ENCODE measurements at regions not wholly inside any gene's neighbourhood (a gene's known extent, or its start where the extent isn't known, plus 50 kb on each side); places are given as distances from the start of the nearest gene placed in this dataset.

DNA sequence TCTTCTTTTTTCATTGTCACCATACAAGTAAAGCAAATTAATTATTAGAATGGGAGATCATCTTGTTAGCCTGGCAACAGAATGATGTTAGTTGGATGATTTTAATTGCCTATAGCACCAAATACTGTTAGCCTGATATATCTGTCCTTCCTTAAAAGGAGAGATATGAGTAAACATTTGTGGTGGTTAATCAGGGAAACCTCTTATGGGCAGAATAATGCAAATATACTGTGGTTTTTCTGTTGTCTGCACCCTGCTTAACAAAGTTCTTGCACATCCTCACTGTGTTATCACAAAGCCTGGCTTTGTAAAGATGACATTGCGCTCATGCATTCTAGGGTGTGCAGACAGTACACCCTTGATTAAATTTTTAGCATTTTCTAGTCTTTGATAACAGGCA, 254.9 kb upstream of the SMC2 start:
- CTCF ChIA-PET = no interaction called here
- Histone ChIP-seq H3K4me1 (ENCODE audit: control insufficient read depth in 1 of 2, insufficient read depth in 2 of 2, low read length in 2 of 2) (no peaks in the 10 kb centered on the region), H3K79me2 (ENCODE audit: insufficient read depth, low read length) (no peaks in the 10 kb centered on the region), H3K27ac (ENCODE audit: low read depth, low read length) (no peak overlapping the region), H3K4me3 (replicated peaks in 1 of 2; ENCODE audit: low read depth in 1 of 2, low read length in 2 of 2) (no peak overlapping the region), H2AFZ (ENCODE audit: low read depth, low read length, poor library complexity, severe bottlenecking) (no peak overlapping the region), H3K9ac (ENCODE audit: low read length) (no peak overlapping the region), H3K9me3 (ENCODE audit: control insufficient read depth in 1 of 2, insufficient read depth in 1 of 2, low read depth in 1 of 2, low read length in 2 of 2) (peaks cover 0 to 4% of the 10 kb centered on the region in 2 experiments; a peak in 2 of 4 replicates), H4K20me1 (ENCODE audit: insufficient read depth) (no peaks in the 10 kb centered on the region), H3K4me2 (ENCODE audit: low read length) (no peak overlapping the region), H3K36me3 (ENCODE audit: control insufficient read depth in 1 of 2, insufficient read depth in 2 of 2, low read length in 2 of 2) (no peaks in the 10 kb centered on the region), H3K9me2 (ENCODE audit: insufficient read depth) (no peaks in the 10 kb centered on the region), H3K27me3 (ENCODE audit: insufficient read depth, low read length) (no peaks in the 10 kb centered on the region)
- no peak for TF ChIP-seq SRF (IDR thresholded peaks at IDR 0.05; ENCODE audit: low read depth)
- intact Hi-C loops (cut with micrococcal nuclease) = no loop called here
- RAD21 ChIA-PET (ENCODE audit: low non-redundant PET in 1 of 2, low total read pairs in 2 of 2, uncharacterized antibody in 2 of 2, unreplicated experiment in 2 of 2) = no interaction called here
- POLR2A ChIA-PET = no interaction called here
- BruUV-seq (replicated peaks) = no TSS peak
- DNase-seq (ENCODE audit: low read depth, low spot score) (no peak), ATAC-seq (no peak)

DNA sequence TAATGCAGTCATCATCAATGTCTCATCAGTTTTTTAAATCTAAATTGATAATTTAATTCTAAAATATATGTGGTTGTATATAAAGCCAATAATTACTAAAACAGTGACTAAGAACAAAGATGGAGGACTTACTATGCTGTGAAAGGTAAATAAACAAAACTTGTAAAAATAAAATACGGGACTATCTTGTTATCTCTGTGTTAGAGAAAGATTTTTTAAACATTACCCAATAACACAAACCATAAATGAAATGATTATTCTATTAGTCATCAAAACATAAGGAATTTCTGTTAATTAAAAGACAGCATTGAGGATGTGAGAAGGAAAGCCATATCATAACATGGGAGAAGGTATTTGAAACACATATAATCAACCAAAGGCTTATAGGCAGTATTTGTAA, 226.2 kb upstream of the SMC2 start:
- H3K4me2 ChIP-seq (ENCODE audit: low read length) = no peak overlapping the region
- intact Hi-C loops (cut with micrococcal nuclease) = no loop called here
- ChIA-PET POLR2A (no interaction called here), CTCF (no interaction called here), RAD21 (ENCODE audit: low non-redundant PET in 1 of 2, low total read pairs in 2 of 2, uncharacterized antibody in 2 of 2, unreplicated experiment in 2 of 2) (no interaction called here)
- H3K79me2 ChIP-seq (ENCODE audit: insufficient read depth, low read length) = no peaks in the 10 kb centered on the region
- H3K27me3 ChIP-seq (ENCODE audit: insufficient read depth, low read length) = no peaks in the 10 kb centered on the region
- no peak overlapping the region for H2AFZ ChIP-seq (ENCODE audit: low read depth, low read length, poor library complexity, severe bottlenecking)
- no peak overlapping the region for H3K9ac ChIP-seq (ENCODE audit: low read length)
- no peaks in the 10 kb centered on the region; a peak in 1 of 4 replicates for H3K9me3 ChIP-seq (ENCODE audit: control insufficient read depth in 1 of 2, insufficient read depth in 1 of 2, low read depth in 1 of 2, low read length in 2 of 2)
- H3K36me3 ChIP-seq (ENCODE audit: control insufficient read depth in 1 of 2, insufficient read depth in 2 of 2, low read length in 2 of 2) = no peaks in the 10 kb centered on the region
- ATAC-seq = no peak
- no peak overlapping the region for H3K4me3 ChIP-seq (replicated peaks in 1 of 2; ENCODE audit: low read depth in 1 of 2, low read length in 2 of 2)
- no peak overlapping the region for H3K27ac ChIP-seq (ENCODE audit: low read depth, low read length)
- no peaks in the 10 kb centered on the region for H3K4me1 ChIP-seq (ENCODE audit: control insufficient read depth in 1 of 2, insufficient read depth in 2 of 2, low read length in 2 of 2)
- H4K20me1 ChIP-seq (ENCODE audit: insufficient read depth) = no peaks in the 10 kb centered on the region
- BruUV-seq (replicated peaks) = no TSS peak
- no peaks in the 10 kb centered on the region for H3K9me2 ChIP-seq (ENCODE audit: insufficient read depth)
- no peak for DNase-seq (ENCODE audit: low read depth, low spot score)
- TF ChIP-seq EZH2phosphoT487 (IDR thresholded peaks at IDR 0.05; ENCODE audit: borderline replicate concordance) = no peak
- TF ChIP-seq SP1 (IDR thresholded peaks at IDR 0.05; ENCODE audit: low read depth) = no peak
- TF ChIP-seq, protein P1, sequence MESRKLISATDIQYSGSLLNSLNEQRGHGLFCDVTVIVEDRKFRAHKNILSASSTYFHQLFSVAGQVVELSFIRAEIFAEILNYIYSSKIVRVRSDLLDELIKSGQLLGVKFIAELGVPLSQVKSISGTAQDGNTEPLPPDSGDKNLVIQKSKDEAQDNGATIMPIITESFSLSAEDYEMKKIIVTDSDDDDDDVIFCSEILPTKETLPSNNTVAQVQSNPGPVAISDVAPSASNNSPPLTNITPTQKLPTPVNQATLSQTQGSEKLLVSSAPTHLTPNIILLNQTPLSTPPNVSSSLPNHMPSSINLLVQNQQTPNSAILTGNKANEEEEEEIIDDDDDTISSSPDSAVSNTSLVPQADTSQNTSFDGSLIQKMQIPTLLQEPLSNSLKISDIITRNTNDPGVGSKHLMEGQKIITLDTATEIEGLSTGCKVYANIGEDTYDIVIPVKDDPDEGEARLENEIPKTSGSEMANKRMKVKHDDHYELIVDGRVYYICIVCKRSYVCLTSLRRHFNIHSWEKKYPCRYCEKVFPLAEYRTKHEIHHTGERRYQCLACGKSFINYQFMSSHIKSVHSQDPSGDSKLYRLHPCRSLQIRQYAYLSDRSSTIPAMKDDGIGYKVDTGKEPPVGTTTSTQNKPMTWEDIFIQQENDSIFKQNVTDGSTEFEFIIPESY (IDR thresholded peaks at IDR 0.05; ENCODE audit: extremely low read depth, insufficient replicate concordance, low read length) = no peak
- no peak for TF ChIP-seq CEBPB (IDR thresholded peaks at IDR 0.05; ENCODE audit: low read depth)
- no peak for TF ChIP-seq FOSL1 (IDR thresholded peaks at IDR 0.05; ENCODE audit: low read depth)
- TF ChIP-seq, protein P2, sequence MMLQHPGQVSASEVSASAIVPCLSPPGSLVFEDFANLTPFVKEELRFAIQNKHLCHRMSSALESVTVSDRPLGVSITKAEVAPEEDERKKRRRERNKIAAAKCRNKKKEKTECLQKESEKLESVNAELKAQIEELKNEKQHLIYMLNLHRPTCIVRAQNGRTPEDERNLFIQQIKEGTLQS (IDR thresholded peaks at IDR 0.05) = no peak
- TF ChIP-seq SRF (IDR thresholded peaks at IDR 0.05; ENCODE audit: low read depth) = no peak
- no peak for TF ChIP-seq TCF7L2 (IDR thresholded peaks at IDR 0.05; ENCODE audit: borderline replicate concordance, extremely low read depth, insufficient read depth, insufficient read length)
- TF ChIP-seq, protein P3, sequence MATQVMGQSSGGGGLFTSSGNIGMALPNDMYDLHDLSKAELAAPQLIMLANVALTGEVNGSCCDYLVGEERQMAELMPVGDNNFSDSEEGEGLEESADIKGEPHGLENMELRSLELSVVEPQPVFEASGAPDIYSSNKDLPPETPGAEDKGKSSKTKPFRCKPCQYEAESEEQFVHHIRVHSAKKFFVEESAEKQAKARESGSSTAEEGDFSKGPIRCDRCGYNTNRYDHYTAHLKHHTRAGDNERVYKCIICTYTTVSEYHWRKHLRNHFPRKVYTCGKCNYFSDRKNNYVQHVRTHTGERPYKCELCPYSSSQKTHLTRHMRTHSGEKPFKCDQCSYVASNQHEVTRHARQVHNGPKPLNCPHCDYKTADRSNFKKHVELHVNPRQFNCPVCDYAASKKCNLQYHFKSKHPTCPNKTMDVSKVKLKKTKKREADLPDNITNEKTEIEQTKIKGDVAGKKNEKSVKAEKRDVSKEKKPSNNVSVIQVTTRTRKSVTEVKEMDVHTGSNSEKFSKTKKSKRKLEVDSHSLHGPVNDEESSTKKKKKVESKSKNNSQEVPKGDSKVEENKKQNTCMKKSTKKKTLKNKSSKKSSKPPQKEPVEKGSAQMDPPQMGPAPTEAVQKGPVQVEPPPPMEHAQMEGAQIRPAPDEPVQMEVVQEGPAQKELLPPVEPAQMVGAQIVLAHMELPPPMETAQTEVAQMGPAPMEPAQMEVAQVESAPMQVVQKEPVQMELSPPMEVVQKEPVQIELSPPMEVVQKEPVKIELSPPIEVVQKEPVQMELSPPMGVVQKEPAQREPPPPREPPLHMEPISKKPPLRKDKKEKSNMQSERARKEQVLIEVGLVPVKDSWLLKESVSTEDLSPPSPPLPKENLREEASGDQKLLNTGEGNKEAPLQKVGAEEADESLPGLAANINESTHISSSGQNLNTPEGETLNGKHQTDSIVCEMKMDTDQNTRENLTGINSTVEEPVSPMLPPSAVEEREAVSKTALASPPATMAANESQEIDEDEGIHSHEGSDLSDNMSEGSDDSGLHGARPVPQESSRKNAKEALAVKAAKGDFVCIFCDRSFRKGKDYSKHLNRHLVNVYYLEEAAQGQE (IDR thresholded peaks at IDR 0.05; ENCODE audit: low read depth) = no peak
- TF ChIP-seq, protein P4, sequence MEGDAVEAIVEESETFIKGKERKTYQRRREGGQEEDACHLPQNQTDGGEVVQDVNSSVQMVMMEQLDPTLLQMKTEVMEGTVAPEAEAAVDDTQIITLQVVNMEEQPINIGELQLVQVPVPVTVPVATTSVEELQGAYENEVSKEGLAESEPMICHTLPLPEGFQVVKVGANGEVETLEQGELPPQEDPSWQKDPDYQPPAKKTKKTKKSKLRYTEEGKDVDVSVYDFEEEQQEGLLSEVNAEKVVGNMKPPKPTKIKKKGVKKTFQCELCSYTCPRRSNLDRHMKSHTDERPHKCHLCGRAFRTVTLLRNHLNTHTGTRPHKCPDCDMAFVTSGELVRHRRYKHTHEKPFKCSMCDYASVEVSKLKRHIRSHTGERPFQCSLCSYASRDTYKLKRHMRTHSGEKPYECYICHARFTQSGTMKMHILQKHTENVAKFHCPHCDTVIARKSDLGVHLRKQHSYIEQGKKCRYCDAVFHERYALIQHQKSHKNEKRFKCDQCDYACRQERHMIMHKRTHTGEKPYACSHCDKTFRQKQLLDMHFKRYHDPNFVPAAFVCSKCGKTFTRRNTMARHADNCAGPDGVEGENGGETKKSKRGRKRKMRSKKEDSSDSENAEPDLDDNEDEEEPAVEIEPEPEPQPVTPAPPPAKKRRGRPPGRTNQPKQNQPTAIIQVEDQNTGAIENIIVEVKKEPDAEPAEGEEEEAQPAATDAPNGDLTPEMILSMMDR (IDR thresholded peaks at IDR 0.05 in 2 of 3, conservative IDR thresholded peaks at IDR 0.05 in 1 of 3; ENCODE audit: borderline replicate concordance in 1 of 3, insufficient read depth in 1 of 3, low read depth in 2 of 3, low read length in 2 of 3) = no peak
- TF ChIP-seq, protein P5, sequence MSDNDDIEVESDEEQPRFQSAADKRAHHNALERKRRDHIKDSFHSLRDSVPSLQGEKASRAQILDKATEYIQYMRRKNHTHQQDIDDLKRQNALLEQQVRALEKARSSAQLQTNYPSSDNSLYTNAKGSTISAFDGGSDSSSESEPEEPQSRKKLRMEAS (IDR thresholded peaks at IDR 0.05) = no peak
- TF ChIP-seq ZNF274 (IDR thresholded peaks at IDR 0.05; ENCODE audit: low read depth, low read length) = no peak
- TF ChIP-seq JUND (IDR thresholded peaks at IDR 0.05) = no peak
